Activated CD4-positive, alpha-beta T cell treated with anti-CD3 and anti-CD28 coated beads, Interleukin-2, amount 10 ng/mL, durations not matched to agents 7 days and 5 days (primary cell): ENCODE measurements at regions not wholly inside any gene's neighbourhood (a gene's known extent, or its start where the extent isn't known, plus 50 kb on each side); places are given as distances from the start of the nearest gene placed in this dataset.
"Not testable (repeated sequence)": the region's sequence is repeated elsewhere in the genome, so short reads cannot be mapped to it uniquely, and the experiment has no call there.

Experiments
- CTCF ChIA-PET: fragments of 350-600 bp; sonication (Branson Sonifier 250); formaldehyde crosslinking; loops from one replicate; lab custom pipeline; 2021; ENCODE audit warnings: antibody characterized with exemption; lab: Charles Lee
- POLR2A ChIA-PET: fragments of 350-600 bp; sonication (Branson Sonifier 250); formaldehyde crosslinking; loops from one replicate; lab custom pipeline; 2021; ENCODE audit warnings: antibody characterized with exemption; lab: Charles Lee
- DNase-seq: peaks from one replicate; pipeline ENCODE4 v3.0.0-alpha.2; 2020
- H3K27ac Mint-ChIP-seq: one replicate; pipeline ENCODE4 v1.8.0; 2021; ENCODE audit warnings: mild to moderate bottlenecking, moderate library complexity, mixed read lengths
- H3K27me3 Mint-ChIP-seq: one replicate; pipeline ENCODE4 v1.8.0; 2021; ENCODE audit warnings: mixed read lengths
- H3K36me3 Mint-ChIP-seq: one replicate; pipeline ENCODE4 v1.8.0; 2021; ENCODE audit warnings: low read depth, mixed read lengths
- H3K4me1 Mint-ChIP-seq: one replicate; pipeline ENCODE4 v1.8.0; 2021; ENCODE audit warnings: mixed read lengths
- H3K4me3 Mint-ChIP-seq: one replicate; pipeline ENCODE4 v1.8.0; 2021; ENCODE audit warnings: mild to moderate bottlenecking, moderate library complexity, mixed read lengths
- H3K9me3 Mint-ChIP-seq: one replicate; pipeline ENCODE4 v1.8.0; 2021; ENCODE audit warnings: mixed read lengths

GRCh38 chr12:84480803-84481202 lies 431.8 kb downstream of the SLC6A15 start:
- DNase-seq, result no peak
- Mint-ChIP-seq H3K4me3 (no peak overlapping the region), H3K27ac (no peak overlapping the region), H3K9me3 (peaks cover 2% of the 10 kb centered on the region), H3K4me1 (no peaks in the 10 kb centered on the region), H3K27me3 (no peaks in the 10 kb centered on the region), H3K36me3 (no peaks in the 10 kb centered on the region)
- POLR2A ChIA-PET, result no interaction called here
- CTCF ChIA-PET, result no interaction called here

GRCh38 chr12:84470361-84470760 lies 442.2 kb downstream of the SLC6A15 start:
- ChIA-PET POLR2A (no interaction called here), CTCF (no interaction called here)
- Mint-ChIP-seq H3K27me3 (no peaks in the 10 kb centered on the region), H3K4me1 (no peaks in the 10 kb centered on the region), H3K36me3 (no peaks in the 10 kb centered on the region), H3K9me3 (no peaks in the 10 kb centered on the region), H3K27ac (no peak overlapping the region), H3K4me3 (no peak overlapping the region)
- no peak for DNase-seq

GRCh38 chr12:84464616-84465015 lies 448.0 kb downstream of the SLC6A15 start:
- Mint-ChIP-seq H3K36me3 (no peaks in the 10 kb centered on the region), H3K9me3 (no peaks in the 10 kb centered on the region), H3K4me3 (no peak overlapping the region), H3K27ac (no peak overlapping the region), H3K4me1 (no peaks in the 10 kb centered on the region), H3K27me3 (no peaks in the 10 kb centered on the region)
- DNase-seq, result no peak
- POLR2A ChIA-PET, result no interaction called here
- CTCF ChIA-PET, result no interaction called here

GRCh38 chr12:84463741-84464495 lies 448.7 kb downstream of the SLC6A15 start:
- Mint-ChIP-seq H3K36me3 (no peaks in the 10 kb centered on the region), H3K9me3 (no peaks in the 10 kb centered on the region), H3K4me3 (no peak overlapping the region), H3K27ac (no peak overlapping the region), H3K4me1 (no peaks in the 10 kb centered on the region), H3K27me3 (no peaks in the 10 kb centered on the region)
- POLR2A ChIA-PET, result no interaction called here
- CTCF ChIA-PET, result no interaction called here
- DNase-seq, result no peak

- Mint-ChIP-seq H3K27me3 (no peaks in the 10 kb centered on the region), H3K4me3 (no peak overlapping the region), H3K36me3 (no peaks in the 10 kb centered on the region), H3K27ac (no peak overlapping the region), H3K9me3 (no peaks in the 10 kb centered on the region), H3K4me1 (no peaks in the 10 kb centered on the region)
- ChIA-PET POLR2A (no interaction called here), CTCF (no interaction called here)
- DNase-seq, result no peak
These were observed 457.0 kb downstream of the SLC6A15 start for GRCh38 chr12:84455598-84455997.

- DNase-seq, H3K4me1 Mint-ChIP-seq, H3K9me3 Mint-ChIP-seq, H3K4me3 Mint-ChIP-seq, H3K36me3 Mint-ChIP-seq, CTCF ChIA-PET, H3K27ac Mint-ChIP-seq, POLR2A ChIA-PET, H3K27me3 Mint-ChIP-seq: not testable (repeated sequence)
These were observed 466.1 kb downstream of the SLC6A15 start for GRCh38 chr12:84446478-84446877.

- no peaks in the 10 kb centered on the region for H3K4me1 Mint-ChIP-seq
- no peaks in the 10 kb centered on the region for H3K27me3 Mint-ChIP-seq
- no peaks in the 10 kb centered on the region for H3K36me3 Mint-ChIP-seq
- H3K4me3 Mint-ChIP-seq, result no peak overlapping the region
- ChIA-PET POLR2A (no interaction called here), CTCF (no interaction called here)
- H3K9me3 Mint-ChIP-seq, result no peaks in the 10 kb centered on the region
- no peak overlapping the region for H3K27ac Mint-ChIP-seq
- no peak for DNase-seq
These were observed 476.5 kb downstream of the SLC6A15 start for GRCh38 chr12:84436134-84436533.

GRCh38 chr12:84435682-84436081 lies 476.9 kb downstream of the SLC6A15 start:
- ChIA-PET CTCF (no interaction called here), POLR2A (no interaction called here)
- Mint-ChIP-seq H3K4me1 (no peaks in the 10 kb centered on the region), H3K36me3 (no peaks in the 10 kb centered on the region), H3K9me3 (no peaks in the 10 kb centered on the region), H3K27me3 (no peaks in the 10 kb centered on the region), H3K4me3 (no peak overlapping the region), H3K27ac (no peak overlapping the region)
- no peak for DNase-seq

- Mint-ChIP-seq H3K4me1 (no peaks in the 10 kb centered on the region), H3K9me3 (no peaks in the 10 kb centered on the region), H3K27me3 (no peaks in the 10 kb centered on the region), H3K36me3 (no peaks in the 10 kb centered on the region), H3K27ac (no peak overlapping the region), H3K4me3 (no peak overlapping the region)
- DNase-seq, result no peak
- CTCF ChIA-PET, result no interaction called here
- POLR2A ChIA-PET, result no interaction called here
These were observed 490.3 kb downstream of the SLC6A15 start for GRCh38 chr12:84422340-84422739.

GRCh38 chr12:84421103-84421502 lies 491.5 kb downstream of the SLC6A15 start:
- Mint-ChIP-seq H3K27me3 (no peaks in the 10 kb centered on the region), H3K36me3 (no peaks in the 10 kb centered on the region), H3K4me3 (no peak overlapping the region), H3K27ac (no peak overlapping the region), H3K9me3 (no peaks in the 10 kb centered on the region), H3K4me1 (no peaks in the 10 kb centered on the region)
- no peak for DNase-seq
- CTCF ChIA-PET, result no interaction called here
- POLR2A ChIA-PET, result no interaction called here

- CTCF ChIA-PET, result no interaction called here
- Mint-ChIP-seq H3K27ac (no peak overlapping the region), H3K4me3 (no peak overlapping the region), H3K27me3 (no peaks in the 10 kb centered on the region), H3K9me3 (no peaks in the 10 kb centered on the region), H3K4me1 (no peaks in the 10 kb centered on the region), H3K36me3 (no peaks in the 10 kb centered on the region)
- POLR2A ChIA-PET, result no interaction called here
- DNase-seq, result no peak
These were observed 496.0 kb downstream of the SLC6A15 start for GRCh38 chr12:84416626-84417025.

- Mint-ChIP-seq H3K9me3 (no peaks in the 10 kb centered on the region), H3K4me3 (no peak overlapping the region), H3K36me3 (no peaks in the 10 kb centered on the region), H3K27me3 (no peaks in the 10 kb centered on the region), H3K27ac (no peak overlapping the region), H3K4me1 (no peaks in the 10 kb centered on the region)
- ChIA-PET CTCF (no interaction called here), POLR2A (no interaction called here)
- DNase-seq, result no peak
These were observed 496.7 kb downstream of the SLC6A15 start for GRCh38 chr12:84415946-84416345.

- H3K27me3 Mint-ChIP-seq, result no peaks in the 10 kb centered on the region
- DNase-seq, result no peak
- ChIA-PET CTCF (no interaction called here), POLR2A (no interaction called here)
- no peak overlapping the region for H3K4me3 Mint-ChIP-seq
- H3K27ac Mint-ChIP-seq, result no peak overlapping the region
- H3K36me3 Mint-ChIP-seq, result no peaks in the 10 kb centered on the region
- H3K4me1 Mint-ChIP-seq, result no peaks in the 10 kb centered on the region
- H3K9me3 Mint-ChIP-seq, result no peaks in the 10 kb centered on the region
These were observed 498.9 kb downstream of the SLC6A15 start for GRCh38 chr12:84413656-84414055.

- POLR2A ChIA-PET, result no interaction called here
- no peak overlapping the region for H3K27ac Mint-ChIP-seq
- no peak overlapping the region for H3K4me3 Mint-ChIP-seq
- DNase-seq, result no peak
- CTCF ChIA-PET, result no interaction called here
- no peaks in the 10 kb centered on the region for H3K27me3 Mint-ChIP-seq
- no peaks in the 10 kb centered on the region for H3K9me3 Mint-ChIP-seq
- H3K4me1 Mint-ChIP-seq, result no peaks in the 10 kb centered on the region
- H3K36me3 Mint-ChIP-seq, result no peaks in the 10 kb centered on the region
These were observed 500.4 kb downstream of the SLC6A15 start for GRCh38 chr12:84412226-84412625.
